IPS-15b (cell line): ENCODE measurements at regions not wholly inside any gene's neighbourhood (a gene's known extent, or its start where the extent isn't known, plus 50 kb on each side); places are given as distances from the start of the nearest gene placed in this dataset.

Experiments used
- H3K27me3 ChIP-seq: one replicate; pipeline ENCODE4 v1.6.1; 2013; ENCODE audit warnings: low read length; ENCODE audit not compliant: control insufficient read depth, insufficient read depth
- H3K36me3 ChIP-seq: one replicate; pipeline ENCODE4 v1.6.1; 2013; ENCODE audit warnings: low read length; ENCODE audit not compliant: control insufficient read depth, insufficient read depth
- H3K4me1 ChIP-seq: one replicate; pipeline ENCODE4 v1.6.1; 2013; ENCODE audit warnings: mild to moderate bottlenecking, low read length; ENCODE audit not compliant: control insufficient read depth, insufficient read depth
- H3K4me3 ChIP-seq: one replicate; pipeline ENCODE4 v1.5.1; 2013; ENCODE audit warnings: low read depth, low read length
- H3K9ac ChIP-seq: one replicate; pipeline ENCODE4 v1.6.1; 2013; ENCODE audit warnings: low read depth, mild to moderate bottlenecking, low read length
- H3K9me3 ChIP-seq: one replicate; pipeline ENCODE4 v1.6.1; 2013; ENCODE audit warnings: mild to moderate bottlenecking, low read length; ENCODE audit not compliant: control insufficient read depth, insufficient read depth

DNA sequence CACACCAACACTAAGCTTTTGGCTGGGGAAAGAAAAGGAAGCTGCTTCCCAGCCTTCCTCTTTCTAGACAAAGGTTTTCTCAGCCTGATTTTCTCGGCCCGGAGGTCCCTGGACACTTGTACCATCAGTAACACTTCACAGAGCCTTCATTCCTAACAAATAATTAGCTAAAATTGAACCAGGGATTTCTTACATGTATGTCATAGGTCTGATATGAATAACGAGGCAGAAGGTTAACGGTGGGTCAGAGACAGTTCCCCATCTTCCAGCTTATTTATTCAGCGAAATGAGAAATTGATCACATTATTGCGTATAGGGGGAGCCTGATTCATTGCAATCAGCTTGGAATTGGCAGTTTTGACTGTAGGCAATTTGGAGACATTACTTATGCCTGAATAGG lies 142.5 kb downstream of the SALL1 start:
- H3K9ac ChIP-seq = no peak overlapping the region
- H3K4me1 ChIP-seq = no peaks in the 10 kb centered on the region
- no peaks in the 10 kb centered on the region for H3K27me3 ChIP-seq
- no peaks in the 10 kb centered on the region for H3K9me3 ChIP-seq
- H3K36me3 ChIP-seq = no peaks in the 10 kb centered on the region
- no peak overlapping the region for H3K4me3 ChIP-seq

DNA sequence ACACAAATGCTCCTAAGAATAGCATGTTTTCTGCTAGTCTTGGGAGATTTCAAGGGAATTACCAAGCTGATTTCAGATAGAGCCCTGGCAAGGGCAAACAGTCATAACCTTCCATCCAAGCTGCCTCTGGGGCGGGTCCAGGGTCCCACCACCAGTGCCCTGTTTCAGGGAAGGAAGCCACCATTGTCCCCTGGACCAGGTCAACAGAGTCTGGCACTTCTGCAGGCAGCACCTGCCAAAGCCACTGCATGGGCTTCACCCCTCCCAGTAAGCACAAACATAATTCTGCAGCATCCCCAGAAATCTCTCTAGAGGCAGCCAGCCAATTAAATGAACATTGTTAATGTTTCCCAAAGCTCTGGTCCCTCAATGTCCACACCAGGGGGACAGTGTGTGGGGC lies 143.0 kb downstream of the SALL1 start:
- H3K27me3 ChIP-seq = no peaks in the 10 kb centered on the region
- H3K4me1 ChIP-seq = no peaks in the 10 kb centered on the region
- H3K36me3 ChIP-seq = no peaks in the 10 kb centered on the region
- H3K4me3 ChIP-seq = no peak overlapping the region
- no peaks in the 10 kb centered on the region for H3K9me3 ChIP-seq
- H3K9ac ChIP-seq = no peak overlapping the region

DNA sequence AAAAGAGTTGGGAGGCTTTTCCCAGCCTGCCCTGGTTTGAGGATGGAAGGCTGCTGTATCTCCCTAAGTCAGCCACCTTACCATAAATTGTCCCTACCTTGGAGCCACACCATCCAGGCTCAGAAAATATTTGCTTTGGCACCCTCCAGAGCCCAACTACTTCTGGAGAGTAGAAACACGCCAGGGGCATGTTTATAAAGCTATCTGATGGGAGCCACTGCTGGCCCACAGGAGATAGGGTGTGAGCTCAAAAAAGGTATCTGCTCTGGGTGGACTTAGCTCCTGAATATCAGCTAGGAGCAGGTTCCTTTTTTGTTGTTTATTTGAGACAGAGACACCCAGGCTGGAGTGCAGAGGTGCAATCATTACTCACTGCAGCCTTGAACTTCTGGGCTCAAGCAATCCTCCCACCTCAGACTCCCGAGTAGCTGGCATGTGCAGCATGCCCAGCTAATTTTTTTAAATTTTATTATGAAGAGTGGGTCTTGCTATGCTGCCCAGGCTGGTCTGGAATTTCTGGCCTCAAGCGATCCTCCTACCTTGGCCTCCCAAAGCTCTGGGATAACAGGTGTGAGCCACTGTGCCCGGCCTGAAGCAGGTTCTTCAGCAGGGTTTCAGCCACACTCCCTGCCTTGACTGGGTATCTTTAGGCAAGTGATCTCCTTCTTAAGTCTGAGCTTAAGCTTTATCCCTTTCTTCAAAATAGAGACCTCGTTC lies 147.1 kb downstream of the SALL1 start:
- Histone ChIP-seq H3K9me3 (no peaks in the 10 kb centered on the region), H3K27me3 (no peaks in the 10 kb centered on the region), H3K4me1 (no peaks in the 10 kb centered on the region), H3K36me3 (no peaks in the 10 kb centered on the region), H3K9ac (no peak overlapping the region), H3K4me3 (no peak overlapping the region)

DNA sequence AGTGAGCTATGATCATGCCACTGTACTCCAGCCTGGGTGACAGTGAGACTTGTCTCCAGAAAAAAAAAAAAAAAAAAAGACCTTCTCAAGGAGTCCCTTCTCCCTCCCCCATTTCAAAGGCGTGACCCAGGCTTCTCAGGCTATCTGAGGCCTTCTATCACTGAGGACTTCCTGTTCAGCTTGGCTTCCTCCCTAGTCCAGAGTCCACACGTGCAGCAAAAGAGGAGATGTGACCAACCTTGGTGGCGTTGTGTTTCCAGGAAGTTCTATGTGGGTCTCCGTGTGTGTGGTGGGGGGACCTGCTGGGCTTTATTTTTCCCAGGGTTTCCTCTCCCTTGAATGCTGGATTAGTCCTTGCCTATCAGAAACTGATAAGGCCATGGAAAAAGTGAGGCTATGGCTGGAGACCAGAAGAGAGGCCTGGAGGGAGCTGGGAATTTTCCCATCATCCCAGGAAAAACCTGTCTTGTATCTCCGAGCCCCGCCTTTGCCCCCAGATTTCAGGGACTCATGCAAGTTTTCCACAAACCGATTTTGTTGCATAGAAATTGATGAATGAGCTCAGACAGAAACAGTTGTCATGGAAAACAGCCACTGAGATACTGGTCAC lies 148.1 kb downstream of the SALL1 start:
- no peaks in the 10 kb centered on the region for H3K36me3 ChIP-seq
- no peaks in the 10 kb centered on the region for H3K4me1 ChIP-seq
- no peaks in the 10 kb centered on the region for H3K27me3 ChIP-seq
- no peaks in the 10 kb centered on the region for H3K9me3 ChIP-seq
- H3K9ac ChIP-seq = no peak overlapping the region
- no peak overlapping the region for H3K4me3 ChIP-seq

DNA sequence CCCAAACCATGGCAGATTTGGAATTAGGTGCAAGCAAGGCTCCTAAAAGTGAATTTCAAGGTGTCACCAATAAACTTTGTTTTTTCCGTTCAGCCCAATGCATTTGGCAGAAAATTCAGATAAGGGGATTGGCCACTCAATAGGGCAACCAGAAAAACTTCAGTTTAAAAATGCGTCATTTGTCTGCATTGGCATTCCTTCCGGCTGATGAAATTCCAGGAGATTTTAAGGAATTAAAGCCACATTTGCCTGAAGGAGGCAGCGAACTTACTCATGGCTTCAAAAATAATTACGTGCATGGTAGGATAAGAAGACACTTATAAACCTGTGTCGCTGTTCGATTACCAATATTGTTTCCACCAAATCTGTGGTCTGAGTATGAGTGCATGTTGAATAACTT lies 151.9 kb downstream of the SALL1 start:
- no peaks in the 10 kb centered on the region for H3K9me3 ChIP-seq
- H3K4me1 ChIP-seq = no peaks in the 10 kb centered on the region
- H3K27me3 ChIP-seq = no peaks in the 10 kb centered on the region
- H3K9ac ChIP-seq = no peak overlapping the region
- no peaks in the 10 kb centered on the region for H3K36me3 ChIP-seq
- H3K4me3 ChIP-seq = no peak overlapping the region

DNA sequence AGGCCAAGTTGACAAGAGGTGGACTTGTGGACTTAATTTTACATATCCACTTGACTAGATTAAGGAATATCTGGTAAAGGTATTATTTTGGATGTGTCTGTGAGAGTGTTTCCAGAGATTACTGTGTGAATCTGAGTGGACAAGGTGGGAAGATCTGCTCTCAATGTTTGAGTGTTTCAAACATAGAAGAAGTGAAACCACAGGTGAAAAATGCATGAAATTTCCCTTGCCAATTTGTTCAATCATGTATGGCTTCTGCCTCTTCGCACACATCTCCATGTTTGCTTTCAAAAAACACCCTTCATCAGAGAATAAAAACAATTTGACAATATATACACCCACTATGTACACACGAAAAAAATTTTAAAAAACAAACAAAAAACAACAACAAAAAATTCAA lies 152.7 kb downstream of the SALL1 start:
- Histone ChIP-seq H3K27me3 (no peaks in the 10 kb centered on the region), H3K4me3 (no peak overlapping the region), H3K9me3 (no peaks in the 10 kb centered on the region), H3K9ac (no peak overlapping the region), H3K36me3 (no peaks in the 10 kb centered on the region), H3K4me1 (no peaks in the 10 kb centered on the region)

DNA sequence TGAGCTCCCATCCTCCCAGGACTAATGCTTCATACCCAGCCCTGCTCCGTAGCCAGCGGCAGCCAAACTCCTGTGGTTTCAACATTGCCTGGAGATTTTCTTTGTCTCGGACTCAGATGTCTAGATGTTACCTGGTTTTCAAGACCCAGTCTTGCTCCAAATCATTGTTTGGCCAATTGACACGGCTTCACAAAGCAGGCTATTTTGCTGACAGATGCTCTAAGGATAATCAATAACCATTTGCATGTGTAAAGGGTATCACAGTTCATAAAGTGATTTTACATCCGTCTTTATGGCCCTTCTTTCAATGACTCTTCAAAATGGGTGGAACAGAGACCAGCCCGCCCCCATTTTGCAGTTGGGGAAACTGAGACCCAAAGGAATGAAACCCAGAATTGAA lies 153.4 kb downstream of the SALL1 start:
- Histone ChIP-seq H3K27me3 (no peaks in the 10 kb centered on the region), H3K4me1 (no peaks in the 10 kb centered on the region)

DNA sequence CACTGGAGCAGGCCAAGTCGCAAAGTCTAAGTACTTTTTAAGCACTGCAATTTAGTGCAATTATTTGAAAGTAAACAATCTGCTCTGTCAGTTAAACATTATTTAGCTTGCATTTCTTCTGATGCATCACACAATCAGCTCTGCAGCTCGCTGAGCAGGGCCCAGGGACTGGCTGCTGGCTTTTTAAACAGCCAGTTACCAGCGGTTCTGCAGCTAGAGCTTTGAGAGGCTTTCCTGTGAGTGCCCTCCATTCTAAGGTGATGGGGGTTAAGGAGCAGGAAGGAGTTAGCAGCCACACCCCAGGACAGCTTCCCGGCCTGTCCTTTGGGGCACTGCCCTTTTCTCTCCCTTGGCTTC lies 154.3 kb downstream of the SALL1 start:
- H3K36me3 ChIP-seq = no peaks in the 10 kb centered on the region
- H3K4me1 ChIP-seq = no peaks in the 10 kb centered on the region
- no peaks in the 10 kb centered on the region for H3K9me3 ChIP-seq
- H3K4me3 ChIP-seq = no peak overlapping the region
- no peaks in the 10 kb centered on the region for H3K27me3 ChIP-seq
- no peak overlapping the region for H3K9ac ChIP-seq

More for the DNA sequence above, 153.4 kb downstream of the SALL1 start:
- H3K9ac ChIP-seq = no peak overlapping the region
- no peaks in the 10 kb centered on the region for H3K9me3 ChIP-seq
- H3K36me3 ChIP-seq = no peaks in the 10 kb centered on the region
- no peak overlapping the region for H3K4me3 ChIP-seq

DNA sequence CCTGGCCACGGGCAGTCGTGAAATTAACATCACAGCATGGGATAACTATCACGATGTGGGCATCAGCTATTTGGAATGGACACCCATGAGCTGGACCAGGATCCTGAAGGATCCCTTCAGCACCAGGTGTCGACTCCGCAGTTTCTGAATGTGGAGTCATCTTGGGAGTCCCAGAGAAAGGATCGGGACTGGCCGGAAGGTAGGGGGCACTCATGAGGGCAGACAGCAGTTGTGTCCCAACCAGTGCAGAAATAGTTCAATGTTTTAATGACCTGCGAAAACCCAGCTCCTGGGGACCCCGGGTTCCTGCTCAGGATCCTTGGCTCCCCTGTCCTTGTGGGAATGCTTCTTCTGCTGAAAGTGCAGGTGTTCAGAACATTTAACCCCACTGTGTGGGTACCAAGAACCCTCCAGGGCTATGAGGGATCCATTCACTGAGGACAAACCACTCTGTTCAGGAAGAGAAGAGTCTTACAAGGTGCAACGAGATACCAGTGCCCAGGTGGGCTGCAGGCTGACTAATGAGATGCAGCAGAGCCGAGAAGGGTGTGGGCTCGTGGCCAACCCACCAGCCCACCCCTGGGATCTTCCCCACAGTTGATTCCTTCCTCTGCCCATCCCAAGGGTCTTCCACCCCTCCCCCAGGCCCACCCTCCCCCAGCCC lies 154.8 kb downstream of the SALL1 start:
- Histone ChIP-seq H3K4me1 (no peaks in the 10 kb centered on the region), H3K27me3 (no peaks in the 10 kb centered on the region), H3K36me3 (no peaks in the 10 kb centered on the region), H3K9ac (no peak overlapping the region), H3K9me3 (no peaks in the 10 kb centered on the region), H3K4me3 (no peak overlapping the region)

DNA sequence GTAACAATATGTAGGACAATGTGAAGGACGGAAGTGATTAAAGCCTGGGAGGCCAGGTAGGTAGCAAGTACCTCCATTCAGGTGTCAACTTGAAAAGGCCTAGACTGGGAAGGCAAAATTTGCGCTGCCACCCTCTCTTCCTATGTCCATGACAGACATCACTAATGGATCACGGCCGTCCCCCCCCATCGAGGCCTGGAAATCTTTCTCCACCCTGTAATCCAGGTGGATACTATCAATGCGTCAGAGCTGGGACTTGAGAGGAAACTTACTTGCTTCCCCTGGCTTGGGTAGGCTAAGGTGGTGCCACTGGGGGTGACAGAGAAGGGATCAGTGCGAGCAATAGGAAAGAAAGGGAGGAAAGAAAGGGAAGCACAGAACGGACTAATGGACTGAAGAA lies 156.1 kb downstream of the SALL1 start:
- H3K4me3 ChIP-seq = no peak overlapping the region
- H3K9ac ChIP-seq = no peak overlapping the region
- no peaks in the 10 kb centered on the region for H3K27me3 ChIP-seq
- H3K9me3 ChIP-seq = no peaks in the 10 kb centered on the region
- H3K36me3 ChIP-seq = no peaks in the 10 kb centered on the region
- no peaks in the 10 kb centered on the region for H3K4me1 ChIP-seq

DNA sequence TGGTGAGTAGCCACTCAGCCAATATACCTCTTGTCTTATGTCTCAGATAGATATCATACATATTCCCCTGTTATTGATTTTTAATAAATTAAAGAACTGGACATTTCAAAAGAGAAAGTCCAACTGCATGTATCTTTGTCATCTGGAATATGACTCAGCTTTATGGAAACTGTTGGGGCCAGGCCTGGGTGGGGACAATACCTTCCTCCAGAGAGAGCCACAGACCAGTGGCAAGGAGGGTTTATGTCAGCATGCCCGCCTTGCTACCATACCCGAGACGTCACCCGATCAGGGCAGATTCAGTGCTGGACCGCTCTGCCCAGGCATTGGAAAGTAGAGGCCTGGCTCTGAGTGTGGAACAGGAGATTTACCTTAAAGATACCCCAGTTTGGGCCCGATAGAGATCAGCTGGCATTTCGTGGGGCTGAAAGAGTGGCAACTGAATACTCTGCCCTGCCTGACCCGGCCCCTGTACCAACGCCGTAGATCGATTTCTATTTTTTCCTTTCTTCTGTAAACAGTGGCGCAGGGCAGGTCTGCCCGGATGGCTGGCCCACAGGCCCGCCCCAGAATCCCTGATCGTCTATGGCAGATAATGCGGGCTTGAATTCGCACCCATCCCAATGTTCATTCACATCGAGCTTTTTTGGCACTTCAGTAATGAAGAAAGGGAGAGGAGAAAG lies 158.6 kb downstream of the SALL1 start:
- Histone ChIP-seq H3K36me3 (no peaks in the 10 kb centered on the region), H3K27me3 (no peaks in the 10 kb centered on the region), H3K4me1 (no peaks in the 10 kb centered on the region), H3K4me3 (no peak overlapping the region), H3K9me3 (no peaks in the 10 kb centered on the region), H3K9ac (no peak overlapping the region)

DNA sequence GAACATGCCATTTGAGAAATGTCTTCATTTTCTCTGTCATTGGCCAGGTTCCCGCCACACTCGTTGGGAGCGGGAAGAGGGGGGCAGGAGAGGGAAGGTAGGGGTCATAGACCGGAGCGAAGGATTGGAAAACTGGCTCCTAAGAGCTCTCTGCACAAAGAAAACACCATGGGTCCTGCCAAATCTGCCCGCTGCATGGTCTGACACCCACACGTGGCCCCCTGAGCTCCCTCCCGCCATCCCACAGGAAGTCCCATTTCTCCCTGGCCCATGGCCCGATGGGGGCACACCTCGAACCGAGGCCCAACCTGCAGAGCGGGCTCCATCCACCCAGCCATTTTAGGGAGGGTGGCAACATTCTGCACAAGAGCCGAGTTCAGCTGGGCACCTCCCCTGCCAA lies 159.6 kb downstream of the SALL1 start:
- Histone ChIP-seq H3K4me1 (no peaks in the 10 kb centered on the region), H3K9me3 (no peaks in the 10 kb centered on the region), H3K27me3 (no peaks in the 10 kb centered on the region), H3K9ac (no peak overlapping the region), H3K36me3 (no peaks in the 10 kb centered on the region), H3K4me3 (no peak overlapping the region)
